Bronchial epithelial cell (primary cell): ENCODE measurements at regions not wholly inside any gene's neighbourhood (a gene's known extent, or its start where the extent isn't known, plus 50 kb on each side); places are given as distances from the start of the nearest gene placed in this dataset.
"Not testable (repeated sequence)": the region's sequence is repeated elsewhere in the genome, so short reads cannot be mapped to it uniquely, and the experiment has no call there.

Source experiments
- DNase-seq: peaks from one replicate; pipeline ENCODE4 v3.0.0-alpha.2; 2010; ENCODE audit warnings: low read depth
- FAIRE-seq: peaks from 2 replicates; lab custom pipeline; 2011; peaks lifted over from hg19 to GRCh38; lab: Jason Lieb, UNC
- H3K27me3 ChIP-seq: 2 replicates; pipeline ENCODE4 v1.5.1; 2011; ENCODE audit warnings: low read length; ENCODE audit not compliant: control insufficient read depth, insufficient read depth
- H3K36me3 ChIP-seq: 2 replicates; pipeline ENCODE4 v1.5.1; 2011; ENCODE audit warnings: low read length; ENCODE audit not compliant: control insufficient read depth, insufficient read depth
- H3K4me3 ChIP-seq: 2 replicates; pipeline ENCODE4 v1.5.1; 2011; ENCODE audit warnings: mild to moderate bottlenecking, low read depth, low read length, control low read depth

DNA sequence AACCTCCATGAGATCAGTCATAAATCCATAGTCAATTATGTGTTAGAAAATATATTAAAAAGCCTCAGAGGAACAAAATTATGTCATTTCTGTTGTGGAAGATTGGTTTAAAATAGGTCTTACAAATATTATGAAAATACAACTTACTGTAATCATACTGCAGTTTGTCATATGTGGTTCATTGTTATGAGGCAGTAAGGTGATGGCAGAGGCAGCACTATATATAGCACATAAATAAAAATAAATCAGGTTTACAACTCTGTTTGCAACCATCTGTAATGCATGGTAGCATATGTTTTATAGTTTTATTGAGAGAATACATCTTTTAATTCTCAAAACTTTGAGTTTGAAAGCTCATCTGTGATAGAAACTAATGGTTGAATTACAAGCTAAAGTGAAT lies 651.4 kb downstream of the PCDH11X start:
- H3K36me3 ChIP-seq, H3K4me3 ChIP-seq, H3K27me3 ChIP-seq, DNase-seq, FAIRE-seq: not testable (repeated sequence)

DNA sequence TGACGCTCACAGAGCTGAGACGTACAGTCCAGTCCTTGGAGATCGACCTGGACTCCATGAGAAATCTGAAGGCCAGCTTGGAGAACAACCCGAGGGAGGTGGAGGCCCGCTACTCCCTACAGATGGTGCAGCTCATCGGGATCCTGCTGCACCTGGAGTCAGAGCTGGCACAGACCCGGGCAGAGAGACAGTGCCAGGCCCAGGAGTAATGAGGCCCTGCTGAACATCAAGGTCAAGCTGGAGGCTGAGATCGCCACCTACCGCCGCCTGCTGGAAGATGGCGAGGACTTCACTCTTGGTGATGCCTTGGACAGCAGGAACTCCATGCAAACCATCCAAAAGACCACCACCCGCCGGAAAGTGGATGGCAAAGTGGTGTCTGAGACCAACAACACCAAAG lies 681.4 kb downstream of the PCDH11X start:
- not testable (repeated sequence) for H3K36me3 ChIP-seq, FAIRE-seq, H3K4me3 ChIP-seq, H3K27me3 ChIP-seq, DNase-seq

- FAIRE-seq, H3K4me3 ChIP-seq, DNase-seq: not testable (repeated sequence)
Observed at GRCh38 chrX:92480165-92480564, 701.0 kb downstream of the PCDH11X start.

GRCh38 chrX:92485487-92485886 lies 706.3 kb downstream of the PCDH11X start:
- not testable (repeated sequence) for FAIRE-seq, DNase-seq

More at GRCh38 chrX:92480165-92480564, 701.0 kb downstream of the PCDH11X start:
- H3K36me3 ChIP-seq, H3K27me3 ChIP-seq: not testable (repeated sequence)

GRCh38 chrX:92515270-92515669 lies 736.1 kb downstream of the PCDH11X start:
- H3K4me3 ChIP-seq, FAIRE-seq, H3K36me3 ChIP-seq, DNase-seq, H3K27me3 ChIP-seq: not testable (repeated sequence)

More at GRCh38 chrX:92485487-92485886, 706.3 kb downstream of the PCDH11X start:
- H3K27me3 ChIP-seq, H3K36me3 ChIP-seq, H3K4me3 ChIP-seq: not testable (repeated sequence)

- FAIRE-seq, H3K27me3 ChIP-seq, DNase-seq, H3K36me3 ChIP-seq, H3K4me3 ChIP-seq: not testable (repeated sequence)
Observed at GRCh38 chrX:92528995-92529394, 749.8 kb downstream of the PCDH11X start.

- peak; percentile 90 for FAIRE-seq
- not testable (repeated sequence) for H3K36me3 ChIP-seq, H3K27me3 ChIP-seq, DNase-seq, H3K4me3 ChIP-seq
Observed at GRCh38 chrX:92540461-92540860, 761.3 kb downstream of the PCDH11X start.

DNA sequence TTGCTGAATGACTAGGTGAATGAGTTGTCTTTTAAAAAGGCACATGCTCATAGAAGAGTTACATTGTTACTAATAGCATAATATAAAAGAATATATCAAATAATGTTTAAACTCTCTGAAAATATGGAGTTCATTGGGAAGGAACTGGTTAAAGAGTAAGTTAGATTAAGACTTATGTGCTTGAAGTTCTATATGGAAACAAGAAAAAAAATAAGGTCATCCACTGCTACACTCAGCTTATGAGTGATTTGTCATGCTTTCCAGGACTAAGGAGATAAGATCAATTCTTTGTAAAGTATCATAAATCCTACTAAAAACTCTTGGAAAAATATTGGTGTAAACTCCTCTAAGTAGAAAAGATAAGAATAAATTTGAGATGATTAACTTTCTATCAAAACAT lies 779.1 kb downstream of the PCDH11X start:
- not testable (repeated sequence) for DNase-seq, H3K27me3 ChIP-seq, FAIRE-seq, H3K36me3 ChIP-seq, H3K4me3 ChIP-seq

DNA sequence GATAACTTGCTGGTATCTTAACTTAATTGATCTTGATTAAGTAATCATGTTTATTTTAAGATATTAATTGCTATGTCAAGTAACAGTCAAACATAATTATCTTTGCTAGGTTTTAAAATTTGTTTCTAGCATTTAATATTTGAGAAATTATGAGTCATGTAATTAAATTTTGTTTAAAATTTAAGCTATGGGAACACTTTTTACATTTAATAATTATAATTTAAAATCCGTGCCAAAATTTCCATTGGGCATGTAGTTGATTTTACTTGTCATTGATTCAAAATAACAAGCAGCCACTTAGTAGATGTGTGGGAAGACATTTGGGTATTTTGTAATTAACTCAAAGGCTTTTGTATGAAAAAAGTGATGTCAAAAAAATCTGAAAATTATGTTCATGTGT lies 779.6 kb downstream of the PCDH11X start:
- not testable (repeated sequence) for DNase-seq, FAIRE-seq, H3K36me3 ChIP-seq

DNA sequence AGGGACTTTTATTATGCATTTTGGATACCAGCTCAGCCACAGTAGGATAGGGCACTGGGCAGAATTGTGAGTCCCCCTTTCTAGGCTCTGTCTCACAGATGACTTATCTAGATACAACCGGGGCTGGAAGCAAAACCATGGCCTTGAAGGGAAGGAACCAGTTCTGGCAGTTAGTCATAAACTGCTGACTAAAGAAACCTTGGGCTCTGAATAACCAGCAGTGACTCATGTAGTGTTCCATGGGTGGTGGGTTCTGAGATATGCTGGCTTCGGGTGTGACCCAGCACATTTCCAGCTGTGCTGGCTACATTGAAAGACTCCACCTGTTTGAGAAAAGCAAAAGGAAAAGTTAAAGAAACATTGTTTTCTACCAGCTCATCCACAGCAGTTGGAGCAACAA lies 780.9 kb downstream of the PCDH11X start:
- H3K4me3 ChIP-seq, H3K36me3 ChIP-seq, H3K27me3 ChIP-seq: not testable (repeated sequence)
- DNase-seq (peak; percentile 0), FAIRE-seq (peak; percentile 72)

More for the DNA sequence above, 779.6 kb downstream of the PCDH11X start:
- H3K27me3 ChIP-seq, H3K4me3 ChIP-seq: not testable (repeated sequence)

DNA sequence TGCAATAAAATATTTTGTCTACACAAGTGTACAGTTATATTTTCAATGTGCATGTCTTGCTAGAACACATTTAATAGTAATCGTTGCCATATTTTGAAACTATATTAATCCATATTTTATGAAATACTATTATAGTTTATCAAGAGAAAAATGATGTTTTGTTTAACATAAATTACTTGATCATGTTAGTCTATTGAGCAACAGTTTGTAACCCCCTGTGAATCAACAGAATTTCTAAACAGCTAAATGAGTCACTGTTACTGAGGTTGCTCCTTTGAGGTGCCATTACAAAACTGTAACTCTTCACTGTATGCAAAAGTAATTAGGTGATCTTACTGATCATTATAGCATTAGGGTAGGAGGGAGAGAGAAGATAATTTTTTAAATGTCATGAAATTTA lies 791.0 kb downstream of the PCDH11X start:
- peak; percentile 3 for DNase-seq
- H3K36me3 ChIP-seq, H3K4me3 ChIP-seq, FAIRE-seq, H3K27me3 ChIP-seq: not testable (repeated sequence)

- not testable (repeated sequence) for DNase-seq, H3K27me3 ChIP-seq, H3K36me3 ChIP-seq, H3K4me3 ChIP-seq, FAIRE-seq
Observed at GRCh38 chrX:92586643-92587042, 807.5 kb downstream of the PCDH11X start.

- H3K4me3 ChIP-seq, H3K36me3 ChIP-seq, FAIRE-seq, H3K27me3 ChIP-seq, DNase-seq: not testable (repeated sequence)
Observed at GRCh38 chrX:92589676-92590075, 810.5 kb downstream of the PCDH11X start.

DNA sequence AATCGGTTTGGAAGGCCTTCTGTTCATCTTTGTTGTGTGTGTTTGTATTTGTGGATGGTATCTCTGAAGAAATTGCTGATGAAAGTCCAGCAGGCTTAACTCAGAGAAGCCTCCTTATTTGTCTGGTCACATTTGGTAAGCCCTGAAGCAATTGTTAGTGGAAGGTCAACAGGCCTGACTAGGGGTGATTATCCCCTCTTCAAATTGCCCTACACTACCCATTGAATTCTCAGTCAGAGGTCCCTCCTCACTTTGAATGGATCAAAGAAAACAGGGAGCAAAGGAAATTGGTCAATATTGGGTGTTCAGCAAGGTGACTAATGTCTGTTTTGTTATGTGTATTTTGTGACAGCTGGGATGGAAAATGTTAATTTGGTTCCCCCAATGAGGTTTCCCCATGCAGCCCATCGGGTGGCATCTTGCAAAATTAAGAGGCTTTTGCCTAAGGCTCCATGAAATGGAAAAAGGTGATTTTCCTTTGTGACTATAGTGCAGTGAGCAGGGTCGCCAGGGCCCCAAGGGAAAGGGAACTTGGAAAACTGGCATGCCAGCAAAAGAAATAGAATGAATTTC lies 811.6 kb downstream of the PCDH11X start:
- peak; percentile 90 for FAIRE-seq
- H3K36me3 ChIP-seq, H3K4me3 ChIP-seq, H3K27me3 ChIP-seq, DNase-seq: not testable (repeated sequence)

- FAIRE-seq, H3K36me3 ChIP-seq, H3K27me3 ChIP-seq, H3K4me3 ChIP-seq, DNase-seq: not testable (repeated sequence)
Observed at GRCh38 chrX:92611517-92611916, 832.3 kb downstream of the PCDH11X start.
